ENCODE measurements at regions not wholly inside any gene's neighbourhood (a gene's known extent, or its start where the extent isn't known, plus 50 kb on each side); places are given as distances from the start of the nearest gene placed in this dataset.
"Not testable (repeated sequence)": the region's sequence is repeated elsewhere in the genome, so short reads cannot be mapped to it uniquely, and the experiment has no call there.

GRCh38 chr12:68507657-68508056 is 103.0 kb upstream of the RAP1B start:
- DNase-seq (ENCODE audit: low read depth), result no peak

GRCh38 chr12:68508576-68508975 is 102.1 kb upstream of the RAP1B start:
- DNase-seq (ENCODE audit: low read depth), result no peak

DNA sequence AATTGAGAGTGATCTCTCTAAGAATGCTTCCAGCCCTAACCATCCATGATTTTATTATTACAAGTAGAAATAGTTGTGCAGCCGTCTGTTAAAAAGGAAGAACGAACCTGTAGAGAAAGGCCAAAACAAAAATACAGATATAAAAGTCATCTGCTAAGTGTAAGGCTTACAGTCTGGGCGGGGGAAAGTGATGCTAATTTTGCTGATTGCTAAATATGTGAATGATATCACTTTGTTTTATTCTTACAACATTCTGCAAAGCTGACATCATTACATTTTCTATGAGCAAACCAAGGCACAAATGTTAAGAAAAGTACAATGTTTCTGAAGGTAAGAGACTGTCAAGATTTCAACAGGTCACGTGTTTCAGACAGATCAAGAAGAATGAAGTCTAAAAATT is 101.5 kb upstream of the RAP1B start:
- DNase-seq (ENCODE audit: low read depth), result no peak

DNA sequence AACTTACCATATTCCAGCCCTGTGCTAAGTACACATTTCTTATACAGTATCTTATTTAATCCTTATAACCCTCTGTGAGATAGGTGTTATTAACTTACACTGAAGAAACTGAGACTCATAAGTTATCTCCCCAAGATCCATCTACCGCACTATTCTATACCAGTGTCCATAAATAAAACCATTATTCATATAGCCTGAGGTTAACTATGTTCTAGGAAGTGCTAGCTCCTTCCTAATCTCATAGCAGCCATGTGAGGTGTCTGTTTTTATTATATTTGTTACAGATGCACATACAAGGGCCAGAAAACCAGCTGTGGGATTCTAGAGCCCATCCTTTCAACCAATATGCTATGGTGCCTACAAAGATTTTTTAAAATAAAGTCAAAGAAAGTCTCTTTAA is 100.3 kb upstream of the RAP1B start:
- DNase-seq (ENCODE audit: low read depth), result no peak

- no peak for DNase-seq (ENCODE audit: low read depth)
These were observed 95.8 kb upstream of the RAP1B start for GRCh38 chr12:68514807-68515411.

GRCh38 chr12:68515793-68516192 is 94.9 kb upstream of the RAP1B start:
- DNase-seq (ENCODE audit: low read depth), result no peak

DNA sequence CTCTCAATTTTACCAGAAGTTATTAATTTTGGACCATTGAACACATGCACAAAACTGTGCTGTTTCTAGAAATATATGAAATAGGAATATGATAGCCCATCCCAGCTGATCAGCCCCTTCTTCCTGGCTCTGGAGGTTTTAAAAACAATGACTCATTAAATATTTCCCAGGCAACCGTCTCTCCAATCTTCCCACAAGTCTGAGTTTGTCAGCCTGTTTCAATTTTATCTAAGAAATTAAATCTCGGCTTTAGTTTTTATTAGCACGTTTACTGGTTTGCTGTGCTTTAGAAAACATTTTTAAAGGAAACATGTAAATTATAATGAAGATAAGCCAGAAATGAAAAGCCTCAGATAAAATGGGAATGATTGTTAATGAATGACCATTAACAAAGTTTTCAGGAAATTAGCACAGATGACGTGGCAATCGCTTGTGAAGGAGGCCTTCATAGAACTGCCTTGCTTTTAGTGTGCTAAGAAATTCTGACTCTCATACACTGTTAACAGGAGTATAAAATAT is 89.3 kb upstream of the RAP1B start:
- DNase-seq (ENCODE audit: low read depth), result peak; percentile 61

DNA sequence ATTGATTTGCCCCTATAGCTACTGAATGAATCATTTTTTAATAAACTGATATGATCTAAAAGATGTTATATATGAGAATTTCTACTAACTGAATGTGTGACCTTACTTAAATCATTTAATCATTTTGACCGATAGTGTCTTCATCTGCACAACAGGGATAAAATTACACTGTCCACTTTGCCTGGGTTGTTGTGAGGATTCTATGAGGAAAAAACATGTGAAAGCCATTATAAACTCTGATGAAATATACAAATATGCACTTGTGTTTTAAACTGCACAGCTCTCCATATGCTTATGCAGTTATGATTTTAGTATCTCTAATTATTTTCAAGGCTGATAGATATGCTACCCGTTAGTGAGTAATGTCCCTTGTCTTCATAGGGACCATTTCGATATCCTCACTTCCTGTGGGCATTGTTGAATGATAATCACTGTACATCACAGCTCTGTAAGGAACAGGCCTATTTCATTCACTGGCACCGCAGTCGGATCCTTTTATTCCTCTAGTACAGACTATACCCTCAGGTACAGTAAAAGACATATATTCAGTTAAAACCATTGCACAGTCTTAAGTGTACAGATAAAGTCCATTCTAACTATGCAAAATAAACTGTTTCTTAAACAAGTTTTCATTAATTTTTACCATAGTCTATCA is 88.7 kb upstream of the RAP1B start:
- peak; percentile 43 for DNase-seq (ENCODE audit: low read depth)

DNA sequence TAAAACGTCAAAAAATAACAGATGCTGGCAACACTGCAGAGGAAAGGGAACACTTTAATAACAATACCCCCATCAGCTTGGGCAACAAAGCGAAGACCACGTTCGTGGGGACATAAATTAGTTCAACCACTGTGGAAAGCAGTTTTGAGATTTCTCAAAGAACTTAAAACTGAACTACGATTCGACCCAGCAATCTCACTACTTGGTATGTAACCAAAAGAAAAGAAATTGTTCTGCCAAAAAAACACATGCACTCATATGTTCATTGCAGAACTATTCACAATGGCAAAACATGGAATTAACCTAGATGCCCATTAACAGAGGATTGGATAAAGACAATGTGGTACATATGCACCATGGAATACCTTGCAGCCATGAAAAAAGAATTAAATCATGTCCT is 81.2 kb upstream of the RAP1B start:
- no peak for DNase-seq (ENCODE audit: low read depth)

DNA sequence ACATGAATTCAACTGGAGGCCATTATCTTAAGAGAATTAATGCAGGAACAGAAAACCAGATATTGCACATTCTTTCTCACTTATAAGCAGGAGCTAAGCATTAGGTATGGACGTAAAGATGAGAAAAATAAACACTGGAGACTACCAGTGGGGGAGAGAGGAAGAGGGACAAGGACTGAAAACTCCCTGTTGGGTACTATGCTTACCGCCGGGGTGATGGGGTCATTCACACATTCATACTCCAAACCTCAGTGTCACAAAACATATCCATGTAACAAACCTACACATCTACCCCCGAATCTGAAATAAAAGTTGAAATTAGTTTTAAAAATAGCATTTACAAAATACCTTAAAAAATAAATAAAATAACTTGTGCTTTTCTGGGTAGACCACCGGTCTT is 80.8 kb upstream of the RAP1B start:
- no peak for DNase-seq (ENCODE audit: low read depth)

DNA sequence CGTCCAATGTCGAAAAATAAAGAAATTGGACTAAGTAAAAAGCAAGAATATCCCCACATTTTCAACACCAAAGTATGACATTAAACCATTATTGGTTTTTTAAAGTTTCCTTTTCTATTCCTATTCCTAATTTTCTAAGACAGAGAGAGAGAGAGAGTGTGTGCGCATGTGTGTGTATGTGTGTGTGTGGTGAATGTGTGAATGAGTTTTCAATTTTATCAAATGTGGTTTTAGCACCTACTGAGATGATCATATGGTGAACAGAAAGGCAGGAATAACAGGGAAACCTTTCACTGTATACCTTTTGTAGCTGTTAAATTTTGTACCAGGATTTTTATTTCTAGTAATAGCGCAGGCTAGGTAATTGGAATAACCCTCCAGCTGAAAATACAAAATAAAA is 80.4 kb upstream of the RAP1B start:
- DNase-seq (ENCODE audit: low read depth), result no peak

GRCh38 chr12:68530965-68531364 is 79.7 kb upstream of the RAP1B start:
- DNase-seq (ENCODE audit: low read depth), result peak; percentile 47

DNA sequence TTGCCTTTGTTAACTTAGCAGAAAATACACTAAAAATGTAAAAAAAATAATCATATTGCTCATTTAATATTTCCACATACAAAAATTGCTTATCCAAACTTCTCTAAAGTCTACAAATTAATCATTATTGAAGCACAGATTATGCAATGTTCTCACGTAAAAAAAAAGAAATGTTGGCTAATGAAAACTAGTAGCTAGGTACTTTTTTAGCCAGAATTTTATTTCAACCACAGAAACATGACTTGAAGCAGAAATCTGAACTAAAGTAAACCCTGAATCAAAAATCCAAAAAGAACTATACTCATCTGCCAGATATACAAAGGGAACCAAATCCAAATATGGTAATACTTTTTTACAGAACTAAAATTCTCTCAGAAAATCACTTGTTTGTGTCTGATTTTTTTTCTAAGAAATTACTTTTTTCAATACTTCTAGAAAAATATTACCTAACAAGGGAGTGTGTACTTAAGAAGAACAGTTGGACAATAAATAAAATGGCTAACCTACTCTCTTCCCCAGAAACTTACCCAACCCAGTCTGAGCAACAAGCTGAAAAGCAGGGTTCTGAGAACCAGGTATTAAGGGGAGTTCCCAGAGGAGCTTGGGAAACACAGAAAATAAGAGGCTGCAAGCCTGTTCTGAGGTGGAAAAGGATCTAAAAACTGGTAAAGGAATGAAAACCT is 78.4 kb upstream of the RAP1B start:
- DNase-seq (ENCODE audit: low read depth), result no peak

GRCh38 chr12:68532887-68533248 is 77.8 kb upstream of the RAP1B start:
- no peak for DNase-seq (ENCODE audit: low read depth)

GRCh38 chr12:68534108-68534507 is 76.6 kb upstream of the RAP1B start:
- DNase-seq (ENCODE audit: low read depth), result no peak

- no peak for DNase-seq (ENCODE audit: low read depth)
These were observed 73.7 kb upstream of the RAP1B start for GRCh38 chr12:68536885-68537485.

DNA sequence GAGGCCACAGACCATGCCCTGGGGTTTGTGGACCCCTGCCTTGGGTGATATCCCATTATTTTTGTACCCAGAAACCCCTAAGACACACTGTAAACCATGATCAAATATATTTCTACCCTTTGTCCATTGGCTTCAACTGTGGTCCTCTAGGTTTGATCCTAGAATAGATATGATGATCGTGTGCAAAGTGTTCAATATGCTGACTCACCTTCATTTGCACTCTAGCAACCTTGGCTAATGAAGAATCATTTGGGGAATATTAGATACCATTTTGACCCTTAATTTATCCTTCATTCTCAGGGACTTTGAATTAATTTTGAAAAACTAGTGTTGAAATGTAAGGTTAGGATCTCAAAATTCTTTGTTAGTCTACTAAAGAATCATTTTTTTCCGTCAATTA is 73.1 kb upstream of the RAP1B start:
- no peak for DNase-seq (ENCODE audit: low read depth)

DNA sequence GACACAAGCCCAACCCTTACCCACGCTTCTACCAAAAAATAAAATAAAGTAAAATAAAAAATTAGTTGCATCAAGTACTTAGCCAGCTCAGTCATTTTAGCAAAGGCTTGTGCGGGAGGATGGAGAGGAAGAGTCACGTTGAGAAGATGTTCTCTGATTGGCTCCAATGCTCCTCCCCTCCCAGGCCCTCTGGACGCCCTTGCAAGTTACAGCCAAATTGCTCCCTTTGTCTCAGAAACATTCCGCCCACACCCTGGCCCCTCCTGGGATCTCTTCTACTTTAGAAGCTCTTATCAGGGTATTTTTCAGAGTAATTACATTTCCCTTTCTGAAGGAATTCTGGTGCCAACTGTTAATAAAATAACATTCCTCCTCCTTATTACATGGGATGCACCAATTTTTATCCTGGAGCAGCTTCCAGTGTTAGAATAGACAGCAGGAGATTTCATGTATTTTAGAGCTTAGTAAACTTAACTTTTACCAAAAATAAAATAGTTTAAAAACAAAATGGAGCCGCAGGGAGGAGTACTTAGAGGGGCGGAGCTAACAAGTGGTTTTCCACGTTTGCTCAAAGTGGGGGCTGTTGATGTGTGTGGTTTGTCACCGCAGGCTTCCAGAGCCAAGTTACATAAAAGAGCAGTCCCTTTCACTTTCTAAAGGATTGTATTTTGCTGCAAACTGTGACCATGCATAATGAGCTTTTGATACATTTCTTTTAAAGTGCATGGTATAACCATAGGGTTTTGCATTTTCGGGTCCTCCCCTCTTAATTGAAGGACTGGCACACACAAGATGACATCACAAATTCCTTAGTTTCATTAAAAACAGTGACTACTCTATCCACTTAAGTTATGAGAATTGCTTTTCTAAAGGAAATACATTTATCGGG is 71.7 kb upstream of the RAP1B start:
- DNase-seq (ENCODE audit: low read depth), result no peak

DNA sequence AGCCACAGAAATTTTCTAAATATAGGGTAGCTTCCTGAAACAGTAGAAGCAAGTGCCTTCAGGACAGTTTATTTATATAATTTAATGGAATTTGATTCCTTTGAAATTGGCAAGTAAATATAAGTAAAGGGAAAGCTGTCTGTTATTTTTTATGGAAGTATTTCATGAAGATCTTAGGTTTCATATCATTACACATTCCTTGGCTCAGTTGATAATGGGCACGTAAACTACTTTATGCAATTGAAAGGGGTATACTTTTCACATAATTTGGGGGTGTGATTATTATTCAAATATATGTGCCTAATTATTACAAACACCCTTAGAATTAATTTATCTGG is 71.1 kb upstream of the RAP1B start:
- DNase-seq (ENCODE audit: low read depth), result no peak

DNA sequence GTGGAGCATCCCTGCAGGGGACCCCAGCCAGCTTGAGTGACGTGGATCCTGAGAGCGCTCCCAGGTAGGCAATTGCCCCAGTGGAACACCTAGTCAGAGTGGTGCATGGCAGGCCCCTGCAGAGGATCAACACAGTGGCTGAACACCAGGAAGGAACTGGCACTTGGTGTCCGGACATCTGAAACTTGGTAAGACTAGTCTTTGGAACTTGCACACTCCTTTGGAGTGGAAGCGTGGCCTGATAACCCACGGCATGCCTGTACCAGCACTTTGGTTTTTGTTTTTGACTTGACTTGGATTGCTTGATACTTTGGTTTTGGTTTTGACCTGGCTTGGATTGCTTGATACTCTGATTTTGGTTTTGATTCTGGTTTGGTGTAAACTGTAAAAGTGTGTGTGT is 69.9 kb upstream of the RAP1B start:
- not testable (repeated sequence) for DNase-seq (ENCODE audit: low read depth)

- not testable (repeated sequence) for DNase-seq (ENCODE audit: low read depth)
These were observed 63.4 kb upstream of the RAP1B start for GRCh38 chr12:68547318-68547717.

- DNase-seq (ENCODE audit: low read depth), result not testable (repeated sequence)
These were observed 58.0 kb upstream of the RAP1B start for GRCh38 chr12:68552605-68553195.

Data from GM04504 (cell line).